Tibial nerve (tissue), 4 donors: ENCODE measurements at regions not wholly inside any gene's neighbourhood (a gene's known extent, or its start where the extent isn't known, plus 50 kb on each side); places are given as distances from the start of the nearest gene placed in this dataset.

ENCODE experiments used
- EP300 ChIP-seq, 2 donors: sonication (generic); formaldehyde crosslinking; IDR thresholded peaks; one replicate each; pipeline ENCODE4 v1.6.1; 2017; ENCODE audit warnings: antibody characterized with exemption in 2 of 2, mild to moderate bottlenecking in 1 of 2
- POLR2A ChIP-seq, 2 donors: fragments of 450-650 bp; IDR thresholded peaks; one replicate each; pipeline ENCODE4 v1.6.1; 2017; ENCODE audit warnings: antibody characterized with exemption in 2 of 2, mild to moderate bottlenecking in 2 of 2, moderate library complexity in 2 of 2
- TF ChIP-seq, protein P1 (sequence below), 5 experiments: fragments of 200-600 bp in 3 of 5; fragments of 450-650 bp in 2 of 5; sonication (generic) in 3 of 5; IDR thresholded peaks; one replicate each; pipeline ENCODE4 v1.5.1; 2016 to 2019; ENCODE audit warnings: antibody characterized with exemption in 5 of 5, mild to moderate bottlenecking in 3 of 5, moderate library complexity in 2 of 5

DNA sequence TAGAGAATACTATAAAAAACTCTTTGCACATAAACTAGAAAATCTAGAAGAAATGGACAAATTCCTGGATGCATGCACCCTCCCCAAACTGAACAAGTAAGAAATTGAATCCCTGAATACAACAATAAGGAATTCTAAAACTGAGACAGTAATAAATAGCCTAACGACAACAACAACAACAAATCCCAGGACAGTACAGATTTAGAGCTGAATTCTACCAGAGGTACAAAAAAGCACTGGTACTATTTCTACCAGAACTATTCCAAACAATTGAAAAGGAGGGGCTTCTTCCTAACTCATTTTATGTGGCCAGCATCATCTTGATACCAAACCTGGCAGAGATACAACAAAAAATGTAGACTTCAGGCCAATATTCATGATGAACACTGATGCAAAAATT is 394.4 kb upstream of the RORB start:
- TF ChIP-seq, protein P1, sequence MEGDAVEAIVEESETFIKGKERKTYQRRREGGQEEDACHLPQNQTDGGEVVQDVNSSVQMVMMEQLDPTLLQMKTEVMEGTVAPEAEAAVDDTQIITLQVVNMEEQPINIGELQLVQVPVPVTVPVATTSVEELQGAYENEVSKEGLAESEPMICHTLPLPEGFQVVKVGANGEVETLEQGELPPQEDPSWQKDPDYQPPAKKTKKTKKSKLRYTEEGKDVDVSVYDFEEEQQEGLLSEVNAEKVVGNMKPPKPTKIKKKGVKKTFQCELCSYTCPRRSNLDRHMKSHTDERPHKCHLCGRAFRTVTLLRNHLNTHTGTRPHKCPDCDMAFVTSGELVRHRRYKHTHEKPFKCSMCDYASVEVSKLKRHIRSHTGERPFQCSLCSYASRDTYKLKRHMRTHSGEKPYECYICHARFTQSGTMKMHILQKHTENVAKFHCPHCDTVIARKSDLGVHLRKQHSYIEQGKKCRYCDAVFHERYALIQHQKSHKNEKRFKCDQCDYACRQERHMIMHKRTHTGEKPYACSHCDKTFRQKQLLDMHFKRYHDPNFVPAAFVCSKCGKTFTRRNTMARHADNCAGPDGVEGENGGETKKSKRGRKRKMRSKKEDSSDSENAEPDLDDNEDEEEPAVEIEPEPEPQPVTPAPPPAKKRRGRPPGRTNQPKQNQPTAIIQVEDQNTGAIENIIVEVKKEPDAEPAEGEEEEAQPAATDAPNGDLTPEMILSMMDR (IDR thresholded peaks at IDR 0.05), result no peak
- no peak for TF ChIP-seq POLR2A (IDR thresholded peaks at IDR 0.05)
- TF ChIP-seq EP300 (IDR thresholded peaks at IDR 0.05), result no peak
